GM23248 (cell line): ENCODE measurements at regions not wholly inside any gene's neighbourhood (a gene's known extent, or its start where the extent isn't known, plus 50 kb on each side); places are given as distances from the start of the nearest gene placed in this dataset.

Source experiments
- DNase-seq: peaks from one replicate; pipeline ENCODE4 v3.0.0-alpha.2; 2015
- H2AFZ ChIP-seq: fragments of 200-600 bp; sonication (generic); 2 replicates; pipeline ENCODE4 v1.6.1; 2016; ENCODE audit warnings: antibody characterized with exemption
- H3F3A ChIP-seq: fragments of 200-600 bp; sonication (generic); 2 replicates; pipeline ENCODE4 v1.6.1; 2016; ENCODE audit warnings: mild to moderate bottlenecking, antibody characterized with exemption, mixed run types; ENCODE audit not compliant: insufficient read depth
- H3K27ac ChIP-seq: fragments of 200-600 bp; sonication (generic); 2 replicates; pipeline ENCODE4 v1.5.1; 2016; ENCODE audit warnings: mild to moderate bottlenecking
- H3K27me3 ChIP-seq: fragments of 200-600 bp; sonication (generic); replicated peaks from 2 replicates; pipeline ENCODE4 v1.6.1; 2016; ENCODE audit warnings: mild to moderate bottlenecking; ENCODE audit not compliant: insufficient read depth
- H3K36me3 ChIP-seq: fragments of 200-600 bp; sonication (generic); 2 replicates; pipeline ENCODE4 v1.6.1; 2016; ENCODE audit warnings: low read depth, mild to moderate bottlenecking
- H3K4me1 ChIP-seq: fragments of 200-600 bp; sonication (generic); 2 replicates; pipeline ENCODE4 v1.6.1; 2016; ENCODE audit warnings: mild to moderate bottlenecking; ENCODE audit not compliant: insufficient read depth
- H3K4me2 ChIP-seq: fragments of 200-600 bp; sonication (generic); one replicate; pipeline ENCODE4 v1.6.1; 2016; ENCODE audit warnings: mild to moderate bottlenecking; ENCODE audit not compliant: unreplicated experiment
- H3K4me3 ChIP-seq: fragments of 200-600 bp; sonication (generic); 2 replicates; pipeline ENCODE4 v1.5.1; 2016; ENCODE audit warnings: mild to moderate bottlenecking
- H3K79me2 ChIP-seq: fragments of 200-600 bp; sonication (generic); 2 replicates; pipeline ENCODE4 v1.6.1; 2016; ENCODE audit warnings: mild to moderate bottlenecking; ENCODE audit not compliant: insufficient read depth
- H3K9ac ChIP-seq: fragments of 200-600 bp; sonication (generic); 2 replicates; pipeline ENCODE4 v1.6.1; 2016; ENCODE audit warnings: mild to moderate bottlenecking
- H3K9me2 ChIP-seq: fragments of 200-600 bp; sonication (generic); 2 replicates; pipeline ENCODE4 v1.6.1; 2016; ENCODE audit warnings: mixed run types, mild to moderate bottlenecking, moderate library complexity; ENCODE audit not compliant: insufficient read depth
- H3K9me3 ChIP-seq: fragments of 200-600 bp; sonication (generic); one replicate; pipeline ENCODE4 v1.6.1; 2017; ENCODE audit warnings: low read depth
- H4K20me1 ChIP-seq: fragments of 200-600 bp; sonication (generic); 2 replicates; pipeline ENCODE4 v1.6.0; 2016; ENCODE audit not compliant: insufficient read depth
- EZH2 ChIP-seq: fragments of 200-600 bp; sonication (generic); IDR thresholded peaks from 2 replicates; pipeline ENCODE4 v1.6.1; 2018; ENCODE audit warnings: antibody characterized with exemption, mild to moderate bottlenecking; ENCODE audit not compliant: insufficient read depth, poor library complexity, severe bottlenecking
- EZH2phosphoT487 ChIP-seq: fragments of 200-600 bp; sonication (generic); IDR thresholded peaks from 2 replicates; pipeline ENCODE4 v1.6.1; 2018; ENCODE audit warnings: antibody characterized with exemption, moderate library complexity, mild to moderate bottlenecking, low read depth; ENCODE audit not compliant: insufficient read depth
- WGBS, 2 experiments: methylation state at CpG; one replicate each; pipeline ENCODE4 v1.1.6; 2015 to 2017; ENCODE audit warnings: low lambda C conversion rate in 2 of 2, low coverage in 1 of 2; ENCODE audit errors: missing lambda C conversion rate in 2 of 2; 5-methylcytosine and 5-hydroxymethylcytosine counted together
- in situ Hi-C: fragments of 300-500 bp; cut with MboI; formaldehyde crosslinking; loops from 2 replicates; pipeline ENCODE4 v1.15.0; 2020

GRCh38 chr1:82052563-82052962 lies 251.8 kb downstream of the ADGRL2 start:
- H3K4me1 ChIP-seq: no peaks in the 10 kb centered on the region
- in situ Hi-C loops: no loop called here
- H3K36me3 ChIP-seq: no peaks in the 10 kb centered on the region
- no peak for TF ChIP-seq EZH2
- no peak overlapping the region for H3K4me3 ChIP-seq
- H4K20me1 ChIP-seq: no peaks in the 10 kb centered on the region
- no peaks in the 10 kb centered on the region for H3K79me2 ChIP-seq
- DNase-seq: no peak
- no peaks in the 10 kb centered on the region for H3F3A ChIP-seq
- H3K9me3 ChIP-seq: no peaks in the 10 kb centered on the region
- no peak overlapping the region for H3K4me2 ChIP-seq
- 71 to 80% methylated on average over 1 of the region's 1 CpG for WGBS, 2 experiments
- no peaks in the 10 kb centered on the region for H3K27me3 ChIP-seq
- H3K9me2 ChIP-seq: no peaks in the 10 kb centered on the region; the same call in 1 of the 2 replicates
- no peak overlapping the region for H3K27ac ChIP-seq
- no peak overlapping the region for H2AFZ ChIP-seq
- H3K9ac ChIP-seq: no peak overlapping the region

GRCh38 chr1:82048596-82048995 lies 247.9 kb downstream of the ADGRL2 start:
- Histone ChIP-seq H3K9ac (no peak overlapping the region), H3K9me2 (no peaks in the 10 kb centered on the region), H3K4me3 (no peak overlapping the region), H3K9me3 (no peaks in the 10 kb centered on the region), H3F3A (no peaks in the 10 kb centered on the region), H3K4me1 (no peaks in the 10 kb centered on the region), H3K27me3 (no peaks in the 10 kb centered on the region), H2AFZ (no peak overlapping the region), H4K20me1 (no peaks in the 10 kb centered on the region), H3K27ac (no peak overlapping the region), H3K79me2 (no peaks in the 10 kb centered on the region), H3K36me3 (no peaks in the 10 kb centered on the region), H3K4me2 (no peak overlapping the region)
- 64 to 68% methylated on average over 8 of the region's 8 CpGs for WGBS, 2 experiments
- TF ChIP-seq EZH2: no peak
- no peak for TF ChIP-seq EZH2phosphoT487
- in situ Hi-C loops: no loop called here
- DNase-seq: no peak

DNA sequence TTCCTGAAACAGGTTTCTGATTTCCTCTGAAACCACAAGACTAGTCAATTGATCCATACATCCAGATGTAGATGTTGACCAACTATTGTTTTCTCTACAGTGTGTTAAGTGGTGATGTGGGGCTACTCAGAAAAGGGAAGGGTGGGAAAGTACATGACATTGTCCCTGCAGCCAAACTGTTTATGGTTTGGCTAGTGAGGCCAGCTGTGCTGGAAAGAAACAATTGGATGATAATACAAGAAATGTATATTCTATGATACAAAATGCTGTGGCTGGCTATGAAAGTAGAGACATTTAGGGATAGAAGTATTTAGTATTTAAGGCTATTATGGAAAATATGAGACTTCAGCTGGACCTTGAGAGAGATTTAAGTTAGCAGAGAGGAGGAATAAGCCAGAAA lies 244.5 kb downstream of the ADGRL2 start:
- Histone ChIP-seq H3K9ac (no peak overlapping the region), H3K9me2 (no peaks in the 10 kb centered on the region), H4K20me1 (no peaks in the 10 kb centered on the region), H3K4me3 (no peak overlapping the region), H3K36me3 (no peaks in the 10 kb centered on the region), H3K79me2 (no peaks in the 10 kb centered on the region), H3K4me2 (no peak overlapping the region), H3K27me3 (peaks cover 8% of the 10 kb centered on the region; the same call in 1 of the 2 replicates), H3K9me3 (no peaks in the 10 kb centered on the region), H2AFZ (no peak overlapping the region), H3F3A (no peaks in the 10 kb centered on the region), H3K27ac (no peak overlapping the region), H3K4me1 (no peaks in the 10 kb centered on the region)
- no peak for TF ChIP-seq EZH2phosphoT487
- no peak for TF ChIP-seq EZH2
- in situ Hi-C loops: no loop called here
- no peak for DNase-seq

- Histone ChIP-seq H3K27me3 (peaks cover 8% of the 10 kb centered on the region; the same call in 1 of the 2 replicates), H3K4me2 (no peak overlapping the region), H4K20me1 (no peaks in the 10 kb centered on the region), H3K79me2 (no peaks in the 10 kb centered on the region), H3K36me3 (no peaks in the 10 kb centered on the region), H3K9me3 (no peaks in the 10 kb centered on the region), H3K27ac (no peak overlapping the region), H3K4me3 (no peak overlapping the region), H3K9ac (no peak overlapping the region), H3K4me1 (no peaks in the 10 kb centered on the region), H3K9me2 (no peaks in the 10 kb centered on the region), H2AFZ (no peak overlapping the region), H3F3A (no peaks in the 10 kb centered on the region)
- in situ Hi-C loops: no loop called here
- no peak for DNase-seq
- no peak for TF ChIP-seq EZH2phosphoT487
- no peak for TF ChIP-seq EZH2
Observed at GRCh38 chr1:82044536-82044935, 243.8 kb downstream of the ADGRL2 start.

- Histone ChIP-seq H3K4me1 (no peaks in the 10 kb centered on the region), H3K9me3 (no peaks in the 10 kb centered on the region), H4K20me1 (no peaks in the 10 kb centered on the region), H3K4me2 (no peak overlapping the region), H3F3A (no peaks in the 10 kb centered on the region), H3K36me3 (no peaks in the 10 kb centered on the region), H3K9ac (no peak overlapping the region), H3K4me3 (no peak overlapping the region), H3K27me3 (peaks cover 8% of the 10 kb centered on the region; the same call in 1 of the 2 replicates), H3K27ac (no peak overlapping the region), H2AFZ (no peak overlapping the region), H3K79me2 (no peaks in the 10 kb centered on the region), H3K9me2 (no peaks in the 10 kb centered on the region)
- no peak for TF ChIP-seq EZH2
- no peak for TF ChIP-seq EZH2phosphoT487
- no peak for DNase-seq
- in situ Hi-C loops: no loop called here
- WGBS, 2 experiments: 55 to 61% methylated on average over 3 of the region's 3 CpGs
Observed at GRCh38 chr1:82044111-82044510, 243.4 kb downstream of the ADGRL2 start.
